ENCODE measurements at regions not wholly inside any gene's neighbourhood (a gene's known extent, or its start where the extent isn't known, plus 50 kb on each side); places are given as distances from the start of the nearest gene placed in this dataset.

GRCh38 chr1:233791721-233792120, 112.8 kb upstream of the SLC35F3 start:
- TF ChIP-seq CTCF (conservative IDR thresholded peaks at IDR 0.05) (no peak), EZH2 (IDR thresholded peaks at IDR 0.05; ENCODE audit: low read depth) (no peak)

All from PC-9 (cell line).